ENCODE measurements at regions not wholly inside any gene's neighbourhood (a gene's known extent, or its start where the extent isn't known, plus 50 kb on each side); places are given as distances from the start of the nearest gene placed in this dataset.

DNA sequence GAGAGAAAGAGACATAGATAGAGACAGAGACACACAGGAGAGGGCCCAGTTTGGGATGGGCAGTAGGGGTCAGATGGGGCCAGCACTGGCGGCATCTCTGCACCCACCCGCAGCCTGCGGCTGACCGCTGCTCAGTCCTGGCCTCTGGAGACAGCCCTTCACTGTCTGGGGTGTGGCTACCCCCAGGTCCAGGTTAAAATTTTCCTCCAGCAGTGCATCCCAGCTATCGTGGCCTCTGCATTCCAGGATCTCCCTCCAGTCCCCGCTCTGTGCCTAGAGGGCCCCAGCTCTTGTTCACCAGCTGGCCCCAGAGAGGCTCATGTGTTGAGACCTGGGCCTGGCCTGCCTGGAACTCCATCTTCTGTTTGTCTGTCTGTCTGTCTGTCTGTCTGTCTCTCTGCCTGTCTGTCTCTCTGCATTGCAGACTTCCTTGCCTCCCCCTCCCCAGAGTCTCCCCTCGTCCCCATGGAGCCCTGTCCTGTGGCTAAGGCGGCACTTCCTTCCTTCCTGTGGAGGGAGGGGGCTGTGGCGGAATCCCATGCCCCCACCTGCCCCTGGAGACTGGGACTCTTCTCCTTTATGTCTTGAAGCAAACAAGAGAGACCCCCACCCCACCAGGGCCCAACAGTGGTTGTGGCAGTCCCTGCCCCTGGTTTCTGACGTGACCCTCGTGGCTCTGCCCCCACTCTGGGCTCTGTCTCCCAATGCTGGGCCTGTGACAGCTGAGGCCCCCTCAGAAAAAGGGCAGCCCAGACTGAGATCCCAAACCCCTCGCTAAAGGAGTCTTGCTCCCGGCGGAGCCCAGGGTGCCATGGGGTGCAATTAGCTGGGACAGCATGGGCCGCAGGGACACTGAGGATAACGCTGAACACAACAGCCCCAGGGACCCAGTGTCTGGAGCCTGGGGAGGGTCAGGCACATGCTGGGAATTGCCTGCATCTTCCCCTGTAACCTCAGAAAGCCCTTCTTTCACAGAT, 241.8 kb downstream of the NPHP4 start:
- DNase-seq (ENCODE audit: low read depth), result no peak

DNA sequence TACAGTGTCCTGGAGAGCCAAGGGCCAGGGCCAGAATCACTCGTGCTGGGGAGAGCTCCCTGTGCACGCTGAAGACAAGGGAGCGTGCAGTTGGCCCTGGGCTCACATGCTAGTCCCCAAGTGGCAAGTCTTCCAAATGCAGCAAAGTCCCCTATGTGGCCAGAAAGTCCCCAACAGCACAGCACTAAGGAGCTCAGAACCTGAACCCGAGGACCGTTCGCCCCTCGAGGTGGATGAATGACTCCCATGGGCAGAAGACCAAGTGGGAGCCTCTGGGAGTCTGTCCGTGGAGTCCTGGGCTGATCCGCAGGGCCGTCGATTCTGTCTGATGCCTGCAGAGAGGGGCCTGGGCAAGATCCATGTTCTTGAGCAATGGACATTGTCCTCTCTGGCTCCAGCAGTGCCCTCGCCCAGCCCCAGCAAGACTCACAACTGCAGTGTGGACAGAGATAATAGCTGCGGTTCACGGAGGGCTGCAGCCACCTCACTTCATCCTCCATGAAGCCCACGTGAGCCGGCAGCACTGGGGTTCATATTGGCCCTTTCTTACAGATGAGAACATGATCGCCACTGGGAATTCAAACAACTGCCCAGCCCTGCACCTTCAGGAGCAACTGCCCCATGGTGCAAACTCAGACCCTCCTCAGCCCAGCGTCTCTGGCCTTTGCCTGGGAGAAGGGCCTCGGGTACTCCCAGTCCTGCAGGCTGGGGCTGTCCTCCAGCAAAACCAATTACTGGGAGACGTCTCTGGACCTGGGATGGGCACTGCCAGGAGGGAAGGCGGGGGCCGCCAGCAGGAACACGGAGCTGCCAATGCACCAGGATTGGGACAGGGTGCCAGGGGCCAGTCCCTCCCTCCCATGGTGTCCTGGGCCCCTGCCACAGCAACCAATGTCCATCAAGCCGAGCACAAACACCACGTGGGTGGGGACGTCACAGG, 243.7 kb downstream of the NPHP4 start:
- DNase-seq (ENCODE audit: low read depth), result no peak

DNA sequence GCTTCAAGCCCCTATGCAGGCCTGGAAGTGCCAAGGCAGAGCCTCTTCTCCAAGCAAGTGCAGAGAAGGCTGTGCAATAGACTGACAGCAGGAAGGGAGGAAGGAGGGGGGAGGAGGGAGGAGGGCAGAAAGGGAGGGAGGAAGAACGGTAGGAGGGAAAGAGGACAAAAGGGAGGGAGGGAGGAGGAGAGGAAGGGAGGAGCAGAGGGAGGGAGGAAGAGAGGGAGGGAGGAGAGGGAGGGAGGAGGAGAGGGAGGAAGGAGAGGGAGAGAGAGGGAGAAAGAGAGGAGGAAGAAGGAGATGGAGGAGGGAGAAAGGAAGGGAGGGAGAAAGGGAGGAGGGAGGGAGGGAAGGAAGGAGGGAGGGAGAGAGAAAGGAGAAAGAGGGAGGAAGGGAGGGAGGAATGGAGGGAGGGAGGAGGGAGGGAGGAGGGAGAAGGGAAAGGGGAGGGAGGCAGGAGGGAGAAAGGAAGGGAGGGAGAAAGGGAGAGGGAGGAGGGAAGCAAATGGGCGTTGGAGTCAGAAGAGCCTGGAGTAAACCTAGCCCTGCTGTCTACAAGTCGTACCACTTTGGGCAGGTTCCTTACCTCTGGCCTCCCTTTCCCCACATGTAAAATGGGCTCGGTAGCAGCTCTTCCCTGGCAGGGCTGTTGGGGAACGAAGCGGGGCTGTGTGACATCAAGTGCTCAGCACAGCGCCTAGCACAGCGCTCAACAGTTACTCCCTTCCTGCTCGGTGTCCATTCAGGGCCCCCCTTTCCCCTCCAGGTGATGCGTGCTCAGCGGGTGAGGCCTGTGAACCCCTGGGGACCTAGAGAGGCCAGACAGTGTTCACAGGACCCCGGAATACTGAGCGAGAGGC, 244.6 kb downstream of the NPHP4 start:
- DNase-seq (ENCODE audit: low read depth), result no peak

DNA sequence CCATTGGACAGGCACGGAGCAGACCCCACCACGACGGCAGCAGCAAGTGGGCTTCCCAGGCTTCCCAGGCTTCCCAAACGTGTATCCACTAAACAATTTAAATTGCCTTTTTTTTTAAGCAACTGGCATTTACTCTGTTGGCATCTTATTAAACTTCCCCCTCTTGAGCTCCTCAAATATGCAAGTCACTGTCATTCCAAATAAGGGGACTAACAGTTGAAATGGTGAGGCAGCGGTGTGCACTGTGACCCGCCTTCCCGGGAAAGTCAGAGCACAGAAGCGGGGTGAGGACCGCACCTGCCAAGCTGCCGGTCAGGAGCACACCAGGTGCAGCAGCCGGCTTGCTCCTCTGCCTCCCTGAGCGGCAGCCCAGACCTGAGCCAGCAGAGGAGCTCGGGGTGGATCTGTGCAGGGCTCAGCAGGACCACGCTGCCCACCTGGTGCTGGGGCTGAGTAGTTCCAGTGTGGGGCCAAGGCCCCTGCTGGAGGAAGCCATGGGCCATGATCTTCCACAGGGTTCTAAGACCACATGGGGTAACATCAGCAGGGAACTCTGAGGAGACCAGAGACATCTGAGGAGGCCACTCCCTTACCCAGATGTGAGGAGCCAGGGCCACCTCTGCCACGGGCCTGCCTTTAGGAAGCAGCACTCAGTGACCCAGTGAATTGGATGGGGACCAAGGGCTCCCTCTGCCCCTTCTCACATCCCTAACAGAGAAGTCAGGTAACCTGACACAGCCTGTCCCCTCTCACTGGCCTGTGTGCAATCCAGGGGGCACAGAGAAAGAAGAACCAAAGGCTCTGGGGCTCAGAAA, 245.4 kb downstream of the NPHP4 start:
- DNase-seq (ENCODE audit: low read depth), result no peak

DNA sequence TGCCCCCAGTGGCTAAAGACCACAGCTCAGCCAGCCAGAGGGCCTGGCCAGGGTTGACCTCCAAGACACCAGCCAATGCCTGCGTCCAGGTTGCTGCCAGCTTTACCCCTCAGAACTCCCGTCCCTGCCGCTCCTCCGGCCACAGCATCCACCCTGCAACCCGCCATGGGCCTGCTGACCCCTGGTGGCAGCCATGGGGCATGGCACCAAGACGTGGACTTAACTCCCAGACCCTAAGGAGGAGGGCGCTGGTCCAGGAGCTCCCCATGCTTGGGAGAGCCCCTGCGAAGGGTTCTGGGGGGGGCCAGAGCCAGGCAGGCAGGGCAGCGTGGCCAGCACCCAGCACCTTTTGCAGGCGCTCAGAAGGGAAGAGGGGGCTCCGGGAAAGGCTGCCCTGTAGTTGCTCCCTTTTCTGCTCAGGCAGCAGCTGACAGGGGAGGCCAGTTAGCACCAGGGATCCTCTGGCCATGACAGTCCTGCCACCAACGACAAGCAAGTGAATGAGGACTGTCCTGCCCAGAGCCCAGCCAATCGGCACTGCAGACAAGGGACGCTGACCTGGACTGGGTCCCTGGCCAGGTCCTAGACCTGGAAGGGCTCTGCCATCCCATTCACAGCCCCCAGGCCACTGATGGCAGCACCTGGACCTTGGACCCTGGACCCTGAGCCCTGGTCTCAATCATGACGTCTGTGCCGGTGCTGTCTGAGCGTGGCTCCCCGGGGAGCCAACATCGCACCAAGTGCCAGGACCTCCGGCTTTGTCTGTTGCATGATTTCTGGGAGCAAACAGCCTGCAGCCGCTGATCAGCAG, 246.2 kb downstream of the NPHP4 start:
- DNase-seq (ENCODE audit: low read depth), result peak; percentile 62

DNA sequence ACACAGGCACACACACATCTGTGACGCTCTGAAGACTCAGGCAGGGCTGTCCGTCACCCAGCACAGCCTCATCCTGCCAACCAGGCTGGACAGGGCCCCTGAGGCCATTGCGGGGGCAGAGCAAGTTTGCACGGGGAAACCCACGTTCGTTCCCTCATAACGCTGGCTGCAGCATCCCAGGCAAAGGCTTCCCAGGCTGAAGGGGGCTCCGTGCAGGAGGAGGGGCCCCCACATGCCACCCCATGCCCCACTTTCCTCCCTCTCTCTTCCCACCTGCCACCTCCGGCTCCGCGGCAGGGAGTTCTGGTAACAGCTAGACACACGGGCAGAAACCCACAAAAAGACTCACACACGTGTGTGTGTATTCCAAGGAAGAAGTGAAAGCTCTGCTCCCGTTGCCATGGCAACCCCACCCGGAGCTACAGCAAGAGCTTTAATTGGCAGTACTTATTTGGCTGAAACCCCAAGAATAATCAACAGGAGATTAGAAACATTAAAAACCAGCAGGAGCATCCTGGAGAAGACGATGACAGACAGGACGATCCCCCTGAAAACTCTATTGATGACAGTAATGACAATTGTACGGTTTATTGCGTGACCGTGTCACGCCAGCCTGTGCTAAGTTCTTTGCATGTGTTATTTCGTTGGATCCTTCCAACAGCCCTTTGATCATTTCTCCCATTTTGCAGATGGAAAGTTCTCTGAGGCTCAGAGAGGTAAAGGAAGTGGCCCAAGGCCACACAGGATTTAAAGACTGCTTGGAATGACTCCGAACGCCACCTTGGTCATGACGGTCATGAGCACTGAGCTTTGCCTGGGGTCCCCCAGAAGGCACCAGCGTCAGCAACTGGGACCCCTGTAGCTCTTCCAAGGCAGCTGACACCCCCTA, 247.1 kb downstream of the NPHP4 start:
- no peak for DNase-seq (ENCODE audit: low read depth)

DNA sequence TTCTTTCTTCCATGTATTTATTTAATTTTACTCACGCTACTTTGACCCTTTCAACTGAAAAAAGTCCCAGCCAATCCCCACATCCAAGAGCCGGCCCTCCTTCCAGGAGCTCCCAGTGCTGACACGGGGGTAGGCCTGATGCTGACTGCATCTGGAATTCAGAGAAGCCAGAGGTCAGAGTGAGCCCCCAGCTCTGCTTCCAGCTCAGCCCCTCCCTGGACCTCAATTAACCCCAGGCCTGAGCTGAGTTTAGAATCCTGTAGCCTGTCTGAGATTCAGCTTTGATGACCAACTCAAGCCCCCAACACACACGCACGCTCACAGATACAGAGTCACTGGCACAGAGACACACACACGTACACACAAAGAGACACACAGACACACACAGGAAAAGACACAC, 247.9 kb downstream of the NPHP4 start:
- no peak for DNase-seq (ENCODE audit: low read depth)

DNA sequence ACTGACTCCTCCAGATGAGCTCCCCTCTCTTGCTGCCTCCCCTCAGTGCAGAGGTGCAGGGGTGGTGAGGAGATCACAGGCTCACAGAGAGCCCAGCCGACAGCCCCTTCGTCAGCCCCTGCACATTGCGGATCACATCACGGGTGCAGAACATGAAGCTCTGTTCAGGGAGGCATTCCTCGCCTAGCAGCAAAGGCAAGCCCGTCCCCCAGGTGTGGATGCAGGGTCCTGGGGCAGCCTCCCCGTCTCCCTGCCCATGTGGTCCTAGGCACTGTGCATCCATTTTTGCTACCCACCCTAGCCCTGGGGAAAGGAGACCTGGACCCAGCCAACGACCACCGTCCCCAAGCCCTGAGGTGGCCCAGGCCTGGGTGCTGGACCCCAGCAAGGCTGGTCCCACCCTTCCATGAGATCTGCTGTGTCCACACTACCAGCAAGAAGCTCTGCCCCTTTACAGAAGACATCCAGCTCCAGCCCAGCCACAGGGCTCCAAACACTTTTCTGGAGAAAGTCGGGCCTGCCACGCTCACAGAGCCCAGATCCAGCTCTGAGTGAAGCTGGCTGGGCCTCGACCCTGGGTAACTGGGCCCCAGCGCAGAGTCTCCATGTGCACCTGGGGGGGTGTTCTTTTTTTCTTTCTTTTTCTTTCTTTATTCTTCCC, 248.7 kb downstream of the NPHP4 start:
- no peak for DNase-seq (ENCODE audit: low read depth)

DNA sequence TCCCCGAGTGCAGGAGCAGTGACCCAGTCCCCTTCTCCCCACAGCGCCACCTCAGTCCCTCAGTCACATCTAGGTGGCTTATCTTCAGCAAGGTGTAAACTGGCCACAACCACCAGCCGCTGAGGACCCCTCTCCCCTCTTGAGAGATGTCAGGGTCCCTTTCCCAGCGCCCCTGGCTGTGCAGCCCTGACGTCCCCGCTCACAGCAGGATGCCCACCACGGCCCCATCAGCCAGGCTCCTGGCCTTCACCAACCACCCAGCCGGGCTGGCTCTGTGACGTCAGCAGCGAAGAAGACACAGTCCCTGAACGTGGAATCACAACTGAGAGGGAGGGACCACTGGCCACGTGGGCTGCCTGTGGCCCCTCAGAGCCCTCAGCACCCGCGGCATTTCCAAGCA, 249.4 kb downstream of the NPHP4 start:
- no peak for DNase-seq (ENCODE audit: low read depth)

DNA sequence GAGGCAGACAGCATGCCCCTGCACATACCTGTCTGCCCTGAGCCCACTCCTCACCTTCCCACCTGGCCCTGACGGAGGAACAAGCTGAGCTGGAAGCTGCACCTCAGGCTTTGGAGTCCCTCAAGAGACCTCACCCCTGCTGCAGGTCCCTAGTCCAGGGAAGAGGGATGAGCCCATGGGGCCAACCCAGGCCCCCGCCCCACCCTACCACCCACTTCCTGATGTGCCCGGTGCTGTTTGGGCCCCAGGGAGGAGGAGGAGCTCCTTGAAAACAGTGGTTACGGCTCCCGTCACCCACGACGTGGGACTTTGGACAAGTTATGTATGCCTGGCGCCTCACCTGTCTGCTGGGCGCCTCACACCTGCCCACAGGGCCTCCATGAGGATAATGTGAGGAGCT, 250.2 kb downstream of the NPHP4 start:
- no peak for DNase-seq (ENCODE audit: low read depth)

DNA sequence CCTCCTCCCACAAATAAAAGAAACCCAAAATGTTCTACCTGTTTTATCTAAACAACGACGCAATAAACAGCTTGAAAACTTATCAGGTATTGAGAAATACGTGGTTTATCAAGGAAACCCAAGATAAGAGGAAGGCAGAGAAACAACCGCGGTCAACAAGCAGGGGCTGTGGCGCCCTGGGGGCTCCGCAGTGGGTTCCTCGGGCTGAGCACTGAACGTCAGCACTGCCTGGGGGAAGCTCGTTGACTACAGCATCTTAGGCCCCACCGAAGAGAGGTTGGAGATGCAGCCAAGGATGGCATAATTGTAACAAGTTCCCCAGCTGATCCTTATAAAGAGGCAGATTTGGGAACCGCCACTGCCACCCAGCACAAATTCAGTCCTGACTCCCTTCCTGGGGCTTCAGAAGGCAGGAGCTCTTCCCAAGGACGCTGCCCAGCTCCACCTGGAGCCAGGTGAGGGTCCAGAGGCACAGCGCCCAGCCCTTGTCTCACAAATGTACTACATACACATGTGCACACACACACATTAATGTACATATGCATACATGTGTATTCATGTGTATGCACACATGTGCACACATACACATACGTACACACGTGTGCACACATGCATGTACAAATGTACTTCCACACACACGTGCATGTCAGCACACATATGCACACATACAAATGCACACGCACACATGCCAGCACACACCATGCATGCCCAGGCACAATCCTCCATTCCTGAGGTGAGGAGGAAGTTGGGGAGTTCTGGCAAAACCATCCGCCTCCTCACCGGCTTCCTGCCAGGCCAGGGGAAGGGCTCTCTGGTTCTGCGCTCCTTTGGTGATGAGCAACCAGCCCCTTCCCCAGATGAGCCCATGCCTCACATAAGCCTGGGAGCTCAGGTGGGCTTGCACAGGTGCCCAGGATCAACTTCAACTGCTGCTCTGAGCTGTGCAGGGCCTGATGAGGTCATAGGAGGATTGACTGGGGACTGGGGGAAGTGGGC, 251.1 kb downstream of the NPHP4 start:
- DNase-seq (ENCODE audit: low read depth), result no peak

DNA sequence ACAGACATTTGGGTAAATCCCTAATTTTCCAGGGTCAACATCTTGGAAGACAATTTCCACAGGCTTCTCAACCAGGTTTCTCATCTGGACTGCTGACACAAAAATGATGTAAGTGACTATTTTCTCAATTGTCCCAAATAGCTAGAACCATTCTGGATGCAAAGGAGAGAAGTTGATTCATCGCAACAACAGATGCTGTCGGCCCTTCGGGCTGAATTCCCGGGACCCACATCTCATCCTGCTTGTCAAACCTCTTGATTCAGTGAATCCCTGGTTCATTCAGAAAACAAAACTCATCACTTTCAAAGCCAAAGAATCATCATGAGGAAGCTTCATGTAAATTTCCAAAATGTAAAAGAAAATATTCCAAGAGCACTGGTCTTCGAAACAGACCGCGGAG, 251.8 kb downstream of the NPHP4 start:
- DNase-seq (ENCODE audit: low read depth), result no peak

DNA sequence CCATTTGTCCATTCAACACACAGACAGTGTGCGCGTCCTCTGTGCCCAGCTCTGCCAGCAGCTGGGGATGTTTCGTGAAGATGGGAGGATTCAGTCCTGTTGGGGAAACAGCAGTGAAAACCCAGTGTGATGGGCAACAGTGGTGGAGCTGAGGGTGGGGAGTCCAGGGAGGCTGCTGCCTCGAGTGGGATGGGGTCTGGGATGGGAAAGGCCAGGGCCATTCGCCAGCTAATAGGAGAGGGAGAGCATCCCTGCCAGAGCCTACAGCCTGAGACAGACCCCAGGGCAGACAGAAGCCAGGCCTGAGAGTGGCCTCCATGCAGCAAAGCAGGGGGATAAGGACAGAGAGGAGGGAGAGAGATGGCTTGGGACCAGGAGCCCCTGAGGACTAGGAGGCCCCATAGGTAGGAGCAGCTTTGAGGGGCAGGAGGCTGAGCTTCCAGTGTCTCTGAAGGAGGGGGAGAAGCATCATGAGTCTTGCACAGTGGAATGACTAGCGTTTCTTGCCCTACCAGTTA, 252.6 kb downstream of the NPHP4 start:
- DNase-seq (ENCODE audit: low read depth), result no peak

DNA sequence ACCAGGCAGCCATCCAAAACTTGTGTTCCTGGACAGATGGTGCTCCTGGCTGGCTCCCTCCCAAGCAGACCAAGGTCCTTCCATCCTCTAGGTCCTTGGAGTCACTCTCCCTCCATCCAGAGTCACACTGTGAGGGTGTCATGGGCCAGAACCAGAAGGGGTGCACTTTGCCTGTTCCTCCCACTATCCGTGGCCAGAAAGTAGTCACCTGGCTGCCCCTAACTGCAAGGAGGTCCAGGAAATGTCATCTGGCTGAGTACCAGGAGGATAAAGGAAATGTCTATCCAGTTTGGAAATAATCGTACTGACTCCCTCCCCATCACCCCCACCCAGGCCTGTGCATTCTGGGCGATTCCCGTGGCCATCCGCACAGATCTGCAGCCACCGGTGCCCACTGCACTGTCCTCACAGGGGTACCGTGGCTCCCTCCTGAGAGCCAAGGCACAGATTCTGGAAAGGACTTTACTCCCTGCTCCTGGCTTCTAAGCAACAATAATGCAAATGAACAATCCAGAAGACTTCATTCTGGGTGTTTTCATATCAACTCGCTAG, 253.2 kb downstream of the NPHP4 start:
- DNase-seq (ENCODE audit: low read depth), result no peak

DNA sequence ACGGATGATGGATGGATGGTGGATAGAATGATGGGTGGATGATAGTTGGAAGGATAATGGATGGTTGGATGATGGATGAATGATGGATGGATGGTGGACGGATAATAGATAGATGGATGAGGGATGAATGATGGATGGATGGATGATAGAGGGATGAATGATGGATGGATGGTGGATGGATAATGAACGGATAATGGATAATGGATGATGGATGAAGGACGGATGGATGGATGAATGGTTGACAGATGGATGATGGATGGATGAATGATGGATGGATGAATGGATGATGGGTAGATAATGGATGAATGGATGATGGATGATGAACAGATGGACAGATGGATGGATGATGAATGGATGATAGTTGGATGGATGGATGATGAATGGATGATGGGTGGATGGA, 255.1 kb downstream of the NPHP4 start:
- DNase-seq (ENCODE audit: low read depth), result no peak

DNA sequence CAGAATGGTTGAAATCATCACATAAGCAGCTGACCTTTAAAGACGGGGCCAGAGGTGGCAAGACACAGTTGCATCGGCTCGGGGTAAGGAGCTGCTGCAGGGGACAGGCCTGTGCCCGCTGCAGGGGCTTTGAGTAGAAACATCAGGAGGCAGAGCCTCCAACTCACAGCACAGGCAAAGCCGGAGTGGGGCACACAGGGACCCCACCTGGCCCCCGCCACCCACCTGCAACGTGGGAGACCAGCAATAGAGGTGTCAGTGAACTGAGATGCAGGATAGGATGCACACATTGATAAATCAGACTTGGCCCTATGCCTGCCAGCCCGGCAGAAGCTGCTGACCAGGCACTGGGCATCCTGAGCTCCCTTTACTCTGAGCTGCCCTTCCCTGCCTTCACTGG, 257.2 kb downstream of the NPHP4 start:
- no peak for DNase-seq (ENCODE audit: low read depth)

DNA sequence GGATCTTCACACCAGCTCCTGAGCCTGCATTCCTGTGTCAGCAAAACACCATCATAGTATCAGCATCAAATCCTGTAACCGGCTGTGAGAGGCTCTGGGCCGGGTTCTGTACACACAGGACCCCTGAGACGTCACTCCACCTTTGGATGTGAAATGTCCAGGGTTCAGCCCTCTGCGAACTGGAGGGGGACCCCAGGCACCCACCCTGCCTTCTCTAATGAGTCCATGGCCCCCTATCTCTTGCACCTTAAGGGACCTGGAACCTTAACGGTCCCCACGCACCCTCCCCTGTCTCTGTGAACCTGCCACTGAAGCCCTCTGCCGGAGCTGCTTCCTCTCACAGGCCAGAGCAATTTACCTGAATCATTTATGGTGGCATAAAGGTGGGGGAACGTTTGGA, 257.8 kb downstream of the NPHP4 start:
- DNase-seq (ENCODE audit: low read depth), result no peak
